HG03558 (cell line): ENCODE measurements at regions not wholly inside any gene's neighbourhood (a gene's known extent, or its start where the extent isn't known, plus 50 kb on each side); places are given as distances from the start of the nearest gene placed in this dataset.

ENCODE experiments used
- ATAC-seq: cut with Tn5 transposase; IDR thresholded peaks from one replicate; pipeline ENCODE4 v1.9.1; 2021; ENCODE audit warnings: moderate number of reproducible peaks; ENCODE audit not compliant: unreplicated experiment; ENCODE audit errors: extremely low read depth

- ATAC-seq: no peak
These were observed 137.7 kb downstream of the CD8B2 start for GRCh38 chr2:106624787-106625380.

GRCh38 chr2:106628377-106628776 lies 141.2 kb downstream of the CD8B2 start:
- no peak for ATAC-seq

DNA sequence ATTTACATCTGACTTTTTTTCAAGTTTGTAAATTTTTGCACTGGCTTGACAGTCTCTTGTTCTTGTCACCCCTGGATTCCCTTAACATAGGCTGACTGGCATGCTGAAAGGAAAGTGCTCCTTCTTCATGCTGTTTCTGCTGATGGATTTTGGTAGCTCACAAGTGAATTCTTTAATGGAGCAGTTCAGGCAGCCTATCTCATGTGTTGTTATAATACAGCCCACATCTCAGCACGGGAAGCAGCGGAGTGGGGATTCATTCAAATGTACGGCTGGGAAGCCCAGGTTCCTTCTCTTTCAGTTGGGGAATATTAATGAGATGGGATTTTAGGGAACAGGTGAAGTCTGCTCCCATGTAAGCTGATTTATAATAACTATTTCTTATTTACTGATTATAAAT lies 142.8 kb downstream of the CD8B2 start:
- no peak for ATAC-seq

DNA sequence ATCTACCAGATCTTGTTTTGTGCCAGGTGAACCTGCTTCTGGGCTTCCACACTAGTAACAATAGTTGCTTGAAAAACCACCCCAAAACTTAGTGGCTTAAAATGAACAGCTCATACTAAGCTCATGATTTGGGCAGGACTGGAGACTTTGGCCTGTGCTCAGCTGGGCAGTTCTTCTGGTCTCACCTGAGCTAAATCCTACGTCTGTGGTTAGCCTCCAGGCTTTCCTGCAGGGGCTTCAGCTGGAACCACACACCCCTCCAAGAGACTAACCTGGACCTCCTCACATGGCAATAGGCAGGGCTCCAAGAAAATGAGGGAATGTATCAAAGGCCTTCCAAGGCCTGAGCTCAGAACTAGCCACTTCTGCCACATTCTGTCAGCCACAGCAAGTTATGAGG lies 144.1 kb downstream of the CD8B2 start:
- no peak for ATAC-seq

DNA sequence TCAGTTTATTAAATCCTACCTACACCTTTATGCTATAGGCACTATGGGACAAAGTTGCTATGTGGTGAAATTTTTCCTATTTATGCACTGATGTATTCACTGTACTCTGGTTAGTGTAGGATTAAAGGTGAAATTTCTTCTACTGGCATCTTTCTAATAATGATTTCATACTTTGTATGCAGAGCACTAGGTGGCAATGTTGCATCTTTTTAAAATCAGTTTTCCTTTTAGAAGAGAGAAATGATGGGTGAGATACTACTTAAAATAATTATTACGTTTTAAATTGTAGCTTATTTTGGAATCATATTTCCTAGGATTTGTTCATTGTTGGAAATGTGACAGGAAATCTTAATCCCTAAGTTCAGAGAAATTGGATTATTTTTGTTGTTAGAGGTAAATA lies 150.9 kb downstream of the CD8B2 start:
- no peak for ATAC-seq

- ATAC-seq: no peak
These were observed 151.4 kb downstream of the CD8B2 start for GRCh38 chr2:106638580-106638979.

GRCh38 chr2:106642679-106643078 lies 155.5 kb downstream of the CD8B2 start:
- ATAC-seq: no peak

GRCh38 chr2:106644623-106645022 lies 157.5 kb downstream of the CD8B2 start:
- no peak for ATAC-seq

- no peak for ATAC-seq
These were observed 159.4 kb downstream of the CD8B2 start for GRCh38 chr2:106646605-106647004.

- ATAC-seq: no peak
These were observed 162.1 kb downstream of the CD8B2 start for GRCh38 chr2:106649306-106649705.

- no peak for ATAC-seq
These were observed 166.3 kb downstream of the CD8B2 start for GRCh38 chr2:106653465-106653864.

GRCh38 chr2:106658616-106659015 lies 171.5 kb downstream of the CD8B2 start:
- no peak for ATAC-seq

GRCh38 chr2:106664669-106665068 lies 177.5 kb downstream of the CD8B2 start:
- no peak for ATAC-seq

- ATAC-seq: no peak
These were observed 180.4 kb downstream of the CD8B2 start for GRCh38 chr2:106667478-106668070.

- no peak for ATAC-seq
These were observed 198.2 kb downstream of the CD8B2 start for GRCh38 chr2:106685180-106685897.

GRCh38 chr2:106686814-106687213 lies 199.2 kb downstream of the ST6GAL2 start:
- no peak for ATAC-seq

- ATAC-seq: no peak
These were observed 190.9 kb downstream of the ST6GAL2 start for GRCh38 chr2:106694964-106695470.

GRCh38 chr2:106695919-106696318 lies 190.0 kb downstream of the ST6GAL2 start:
- ATAC-seq: no peak

GRCh38 chr2:106700616-106701015 lies 185.4 kb downstream of the ST6GAL2 start:
- no peak for ATAC-seq

DNA sequence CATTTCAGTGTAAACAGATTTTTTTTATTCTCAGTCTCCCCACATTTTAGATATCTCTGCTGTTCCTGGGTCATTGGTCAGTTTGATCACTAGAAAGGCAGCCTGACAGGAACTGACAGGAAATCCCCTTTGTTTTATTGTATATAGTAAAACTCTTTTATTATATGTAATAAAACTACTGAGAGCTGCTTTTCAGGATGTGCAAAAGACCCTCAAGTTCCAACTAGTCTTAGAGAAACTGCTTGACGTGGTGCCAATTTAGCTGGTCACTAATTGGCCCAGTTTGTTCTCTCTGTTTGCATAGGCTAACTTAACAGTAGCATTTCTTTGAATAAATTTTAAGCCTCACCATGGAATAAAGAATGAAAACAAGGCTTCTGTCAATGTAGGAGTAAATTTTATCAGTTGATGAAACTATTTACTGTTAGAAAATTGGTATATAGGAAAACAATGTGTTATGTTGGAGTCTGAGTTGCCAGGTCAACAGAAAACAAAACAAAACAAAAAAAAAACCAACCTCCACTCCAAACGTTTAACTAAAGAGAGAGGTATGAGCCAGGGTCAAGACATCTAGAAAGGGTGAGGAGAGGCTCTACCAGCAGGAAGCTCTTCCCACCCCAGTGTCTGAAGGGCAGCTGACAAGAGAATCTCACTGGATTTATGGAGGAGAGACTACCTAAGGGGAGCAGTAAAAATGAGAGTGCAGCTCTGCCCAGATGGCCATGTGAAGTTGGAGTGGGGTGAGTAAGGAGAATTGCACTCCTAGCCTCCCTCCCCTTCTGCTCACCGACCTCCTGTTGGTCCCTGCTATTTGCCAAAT lies 184.6 kb downstream of the ST6GAL2 start:
- no peak for ATAC-seq

DNA sequence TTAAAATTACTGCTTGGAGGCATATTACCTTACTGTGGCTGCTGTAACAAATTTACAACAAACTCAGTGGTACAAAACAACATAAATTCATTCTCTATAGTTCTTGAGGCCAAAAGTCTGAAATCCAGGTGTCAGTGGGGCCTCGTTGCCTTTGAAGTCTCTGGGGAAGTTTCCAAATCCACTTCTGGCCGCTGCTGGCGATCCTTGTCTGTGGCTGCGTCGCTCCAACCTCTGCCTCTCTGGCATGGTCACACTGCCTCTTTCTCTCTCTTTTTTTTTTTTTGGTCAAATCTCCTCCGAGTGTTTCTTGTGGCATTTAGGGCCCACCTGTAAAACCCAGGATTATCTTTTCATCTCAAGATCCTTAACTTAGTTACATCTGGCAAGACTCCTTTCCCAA lies 182.8 kb downstream of the ST6GAL2 start:
- no peak for ATAC-seq
